Astrocyte (in vitro differentiated cells and primary cell): ENCODE measurements at regions not wholly inside any gene's neighbourhood (a gene's known extent, or its start where the extent isn't known, plus 50 kb on each side); places are given as distances from the start of the nearest gene placed in this dataset.

Experiments used
- DNase-seq: peaks from one replicate; pipeline ENCODE4 v3.0.0-alpha.2; 2010; ENCODE audit warnings: low read depth
- FAIRE-seq: peaks from 2 replicates; lab custom pipeline; 2011; peaks lifted over from hg19 to GRCh38; lab: Jason Lieb, UNC
- H2AFZ ChIP-seq: 2 replicates; pipeline ENCODE4 v1.6.0; 2012; ENCODE audit warnings: low read depth, low read length, inconsistent platforms
- H3K27ac ChIP-seq: 2 replicates; pipeline ENCODE4 v1.5.1; 2011; ENCODE audit warnings: low read depth, low read length, inconsistent platforms
- H3K27me3 ChIP-seq: 2 replicates; pipeline ENCODE4 v1.6.0; 2011; ENCODE audit warnings: low read length, inconsistent platforms; ENCODE audit not compliant: insufficient read depth
- H3K36me3 ChIP-seq: 2 replicates; pipeline ENCODE4 v1.5.1; 2011; ENCODE audit warnings: low read length, inconsistent platforms; ENCODE audit not compliant: insufficient read depth
- H3K4me1 ChIP-seq: 2 replicates; pipeline ENCODE4 v1.5.1; 2011; ENCODE audit warnings: low read length, inconsistent platforms; ENCODE audit not compliant: insufficient read depth
- H3K4me2 ChIP-seq: 2 replicates; pipeline ENCODE4 v1.6.0; 2012; ENCODE audit warnings: low read length, inconsistent platforms
- H3K4me3 ChIP-seq: 2 replicates; pipeline ENCODE4 v1.5.1; 2011; ENCODE audit warnings: low read depth, mild to moderate bottlenecking, low read length, inconsistent platforms; ENCODE audit not compliant: insufficient read depth
- H3K79me2 ChIP-seq: 2 replicates; pipeline ENCODE4 v1.6.0; 2012; ENCODE audit warnings: mild to moderate bottlenecking, low read length, inconsistent platforms; ENCODE audit not compliant: insufficient read depth
- H3K9ac ChIP-seq: 2 replicates; pipeline ENCODE4 v1.6.0; 2012; ENCODE audit warnings: mild to moderate bottlenecking, low read length, inconsistent platforms
- H3K9me3 ChIP-seq: 2 replicates; pipeline ENCODE4 v1.5.1; 2012; ENCODE audit warnings: low read depth, mild to moderate bottlenecking, low read length, inconsistent platforms; ENCODE audit not compliant: insufficient read depth
- H4K20me1 ChIP-seq: 2 replicates; pipeline ENCODE4 v1.6.0; 2012; ENCODE audit warnings: low read length, inconsistent platforms; ENCODE audit not compliant: insufficient read depth
- H3K27ac Mint-ChIP-seq: one replicate; pipeline ENCODE4 v1.8.0; 2021; ENCODE audit warnings: mild to moderate bottlenecking, mixed read lengths; ENCODE audit not compliant: unreplicated experiment
- H3K27me3 Mint-ChIP-seq: one replicate; pipeline ENCODE4 v1.8.0; 2021; ENCODE audit warnings: low read depth, mixed read lengths; ENCODE audit not compliant: unreplicated experiment
- H3K36me3 Mint-ChIP-seq: one replicate; pipeline ENCODE4 v1.8.0; 2021; ENCODE audit warnings: low read depth, mixed read lengths; ENCODE audit not compliant: unreplicated experiment
- H3K4me1 Mint-ChIP-seq: one replicate; pipeline ENCODE4 v1.8.0; 2021; ENCODE audit warnings: low read depth, mixed read lengths; ENCODE audit not compliant: unreplicated experiment
- H3K4me3 Mint-ChIP-seq: one replicate; pipeline ENCODE4 v1.8.0; 2021; ENCODE audit warnings: mild to moderate bottlenecking, moderate library complexity, mixed read lengths; ENCODE audit not compliant: unreplicated experiment
- H3K9me3 Mint-ChIP-seq: one replicate; pipeline ENCODE4 v1.8.0; 2021; ENCODE audit warnings: mild to moderate bottlenecking, mixed read lengths; ENCODE audit not compliant: unreplicated experiment
- EZH2 ChIP-seq: IDR thresholded peaks from 2 replicates; pipeline ENCODE4 v1.6.1; 2012; ENCODE audit warnings: mild to moderate bottlenecking, low read length, inconsistent platforms; ENCODE audit not compliant: insufficient read depth
- TF ChIP-seq, protein P1 (sequence below): IDR thresholded peaks from 2 replicates; pipeline ENCODE4 v1.5.1; 2011; ENCODE audit warnings: low read depth, mild to moderate bottlenecking, inconsistent platforms, low read length, moderate library complexity; ENCODE audit not compliant: insufficient read depth

DNA sequence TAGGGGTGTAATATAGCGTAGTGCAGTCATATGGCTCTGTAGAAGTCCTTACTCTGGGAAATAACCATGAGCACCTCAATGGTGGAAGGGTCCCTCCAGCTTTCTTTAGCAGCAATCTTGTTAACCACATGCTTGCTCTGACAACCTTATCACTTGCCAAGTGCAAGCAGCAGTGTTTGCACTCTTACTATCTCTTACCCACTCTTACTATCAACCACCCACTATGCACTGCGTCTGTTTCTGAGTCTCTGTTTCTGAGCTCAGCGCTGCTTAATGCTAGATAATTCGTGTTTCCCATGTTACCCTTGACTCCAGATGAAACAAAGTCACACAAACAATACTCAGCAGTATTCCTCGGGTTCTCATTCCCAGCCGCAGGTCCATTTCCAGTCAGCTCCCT, 433.7 kb upstream of the PFKP start:
- Histone ChIP-seq H3K9me3 (peaks cover 4% of the 10 kb centered on the region), H3K4me1 (no peaks in the 10 kb centered on the region), H3K36me3 (no peaks in the 10 kb centered on the region), H3K4me2 (no peak overlapping the region), H3K9ac (no peak overlapping the region), H2AFZ (no peak overlapping the region), H3K79me2 (no peaks in the 10 kb centered on the region), H3K4me3 (no peak overlapping the region), H4K20me1 (no peaks in the 10 kb centered on the region), H3K27me3 (no peaks in the 10 kb centered on the region), H3K27ac (no peak overlapping the region)
- Mint-ChIP-seq H3K36me3 (no peaks in the 10 kb centered on the region), H3K4me1 (no peaks in the 10 kb centered on the region), H3K27me3 (peaks cover 5% of the 10 kb centered on the region), H3K9me3 (no peaks in the 10 kb centered on the region), H3K4me3 (no peak overlapping the region), H3K27ac (no peak overlapping the region)
- no peak for FAIRE-seq
- TF ChIP-seq EZH2, result no peak
- TF ChIP-seq, protein P1, sequence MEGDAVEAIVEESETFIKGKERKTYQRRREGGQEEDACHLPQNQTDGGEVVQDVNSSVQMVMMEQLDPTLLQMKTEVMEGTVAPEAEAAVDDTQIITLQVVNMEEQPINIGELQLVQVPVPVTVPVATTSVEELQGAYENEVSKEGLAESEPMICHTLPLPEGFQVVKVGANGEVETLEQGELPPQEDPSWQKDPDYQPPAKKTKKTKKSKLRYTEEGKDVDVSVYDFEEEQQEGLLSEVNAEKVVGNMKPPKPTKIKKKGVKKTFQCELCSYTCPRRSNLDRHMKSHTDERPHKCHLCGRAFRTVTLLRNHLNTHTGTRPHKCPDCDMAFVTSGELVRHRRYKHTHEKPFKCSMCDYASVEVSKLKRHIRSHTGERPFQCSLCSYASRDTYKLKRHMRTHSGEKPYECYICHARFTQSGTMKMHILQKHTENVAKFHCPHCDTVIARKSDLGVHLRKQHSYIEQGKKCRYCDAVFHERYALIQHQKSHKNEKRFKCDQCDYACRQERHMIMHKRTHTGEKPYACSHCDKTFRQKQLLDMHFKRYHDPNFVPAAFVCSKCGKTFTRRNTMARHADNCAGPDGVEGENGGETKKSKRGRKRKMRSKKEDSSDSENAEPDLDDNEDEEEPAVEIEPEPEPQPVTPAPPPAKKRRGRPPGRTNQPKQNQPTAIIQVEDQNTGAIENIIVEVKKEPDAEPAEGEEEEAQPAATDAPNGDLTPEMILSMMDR, result no peak
- DNase-seq, result no peak

DNA sequence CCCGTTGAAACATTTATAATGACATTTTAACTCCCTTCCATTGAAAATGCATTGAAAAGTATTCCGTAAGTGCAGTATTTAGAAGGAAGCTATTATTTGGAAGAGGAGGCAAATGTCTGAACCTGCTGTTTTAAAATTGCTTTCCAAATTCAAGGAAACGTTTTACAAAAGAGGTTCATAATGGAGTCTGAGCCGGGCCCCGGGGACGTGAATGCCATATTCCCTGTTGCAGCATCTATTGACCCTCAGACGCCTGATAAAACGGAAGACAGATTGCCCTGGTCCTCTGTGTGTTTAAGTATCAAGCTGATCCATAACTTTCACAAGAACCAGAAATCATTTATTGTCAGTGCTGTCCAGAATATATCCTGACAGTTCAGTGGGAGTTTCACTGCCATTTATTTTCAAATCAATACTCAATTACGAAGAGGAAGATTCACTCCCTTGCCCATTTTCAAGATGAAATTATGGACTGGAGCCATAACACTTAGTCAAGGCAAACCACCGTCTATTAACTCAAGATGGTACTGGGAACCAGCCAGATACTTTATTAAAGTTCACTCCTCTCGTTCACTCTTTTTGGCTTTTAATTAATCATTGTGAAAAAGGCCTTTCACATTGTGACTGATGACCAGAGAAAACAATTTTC, 435.7 kb upstream of the PFKP start:
- no peak overlapping the region for H3K27ac Mint-ChIP-seq
- H3K9me3 Mint-ChIP-seq, result no peaks in the 10 kb centered on the region
- Histone ChIP-seq H2AFZ (no peak overlapping the region), H3K4me1 (no peaks in the 10 kb centered on the region), H3K27ac (no peak overlapping the region), H3K27me3 (no peaks in the 10 kb centered on the region), H3K36me3 (no peaks in the 10 kb centered on the region), H3K79me2 (no peaks in the 10 kb centered on the region), H3K9me3 (peaks cover 4% of the 10 kb centered on the region), H3K4me2 (no peak overlapping the region), H3K4me3 (no peak overlapping the region), H3K9ac (no peak overlapping the region), H4K20me1 (no peaks in the 10 kb centered on the region)
- H3K4me1 Mint-ChIP-seq, result no peaks in the 10 kb centered on the region
- no peak for TF ChIP-seq EZH2
- TF ChIP-seq, protein P1, result no peak
- H3K36me3 Mint-ChIP-seq, result no peaks in the 10 kb centered on the region
- DNase-seq (no peak), FAIRE-seq (no peak)
- peaks cover 5% of the 10 kb centered on the region for H3K27me3 Mint-ChIP-seq
- H3K4me3 Mint-ChIP-seq, result no peak overlapping the region

DNA sequence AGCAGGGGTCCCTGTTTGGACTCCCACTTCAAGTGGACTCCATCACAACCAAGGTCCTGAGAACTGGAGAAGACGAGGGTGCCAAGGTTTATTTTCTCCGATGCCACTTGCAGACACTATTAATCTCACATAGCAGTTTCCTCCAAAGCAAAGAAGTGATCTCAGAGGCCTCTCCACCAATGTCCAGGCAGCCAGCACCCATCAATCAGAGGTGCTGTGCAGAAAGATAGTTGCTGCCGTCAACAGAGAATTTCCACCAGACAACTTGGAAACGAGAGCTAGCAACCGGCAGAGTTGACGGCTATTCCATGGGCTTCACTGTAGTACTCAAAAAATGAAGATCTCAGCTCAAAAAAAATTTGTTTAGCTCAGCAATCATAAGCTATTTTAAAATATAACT, 438.6 kb upstream of the PFKP start:
- H3K4me1 ChIP-seq, result no peaks in the 10 kb centered on the region
- no peak for DNase-seq
- peaks cover 2% of the 10 kb centered on the region for H3K9me3 ChIP-seq
- Mint-ChIP-seq H3K36me3 (no peaks in the 10 kb centered on the region), H3K4me3 (no peak overlapping the region), H3K4me1 (no peaks in the 10 kb centered on the region), H3K9me3 (peaks cover 3% of the 10 kb centered on the region), H3K27me3 (peaks cover 7% of the 10 kb centered on the region), H3K27ac (no peak overlapping the region)
- no peaks in the 10 kb centered on the region for H3K27me3 ChIP-seq
- TF ChIP-seq, protein P1, result no peak
- no peak for TF ChIP-seq EZH2
- H3K27ac ChIP-seq, result no peak overlapping the region
- H4K20me1 ChIP-seq, result no peaks in the 10 kb centered on the region
- no peak overlapping the region for H3K9ac ChIP-seq
- H3K4me3 ChIP-seq, result no peak overlapping the region
- H2AFZ ChIP-seq, result no peak overlapping the region
- no peaks in the 10 kb centered on the region for H3K36me3 ChIP-seq
- no peak overlapping the region for H3K4me2 ChIP-seq
- H3K79me2 ChIP-seq, result no peaks in the 10 kb centered on the region
- no peak for FAIRE-seq
